ENCODE measurements at regions not wholly inside any gene's neighbourhood (a gene's known extent, or its start where the extent isn't known, plus 50 kb on each side); places are given as distances from the start of the nearest gene placed in this dataset.

DNA sequence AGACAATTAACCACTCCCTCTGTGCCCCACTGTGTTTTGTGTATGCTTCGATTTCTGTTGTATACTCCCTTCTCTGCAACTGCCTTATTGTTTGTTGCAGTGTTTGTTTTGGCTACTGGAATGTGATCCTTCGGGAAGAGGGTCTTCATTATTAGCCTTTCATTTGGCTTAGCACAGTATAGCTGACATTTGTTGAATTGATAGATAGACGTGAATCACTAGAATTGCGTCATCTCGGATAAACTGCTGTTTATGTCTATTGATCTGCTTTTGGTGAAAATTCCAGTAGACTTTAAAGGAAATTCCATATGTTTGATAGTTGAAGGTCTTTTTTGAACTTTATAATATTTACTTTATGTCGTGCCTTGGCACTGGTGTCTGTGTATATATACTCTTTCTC, 189.9 kb upstream of the EYA4 start:
- TF ChIP-seq, protein P1, sequence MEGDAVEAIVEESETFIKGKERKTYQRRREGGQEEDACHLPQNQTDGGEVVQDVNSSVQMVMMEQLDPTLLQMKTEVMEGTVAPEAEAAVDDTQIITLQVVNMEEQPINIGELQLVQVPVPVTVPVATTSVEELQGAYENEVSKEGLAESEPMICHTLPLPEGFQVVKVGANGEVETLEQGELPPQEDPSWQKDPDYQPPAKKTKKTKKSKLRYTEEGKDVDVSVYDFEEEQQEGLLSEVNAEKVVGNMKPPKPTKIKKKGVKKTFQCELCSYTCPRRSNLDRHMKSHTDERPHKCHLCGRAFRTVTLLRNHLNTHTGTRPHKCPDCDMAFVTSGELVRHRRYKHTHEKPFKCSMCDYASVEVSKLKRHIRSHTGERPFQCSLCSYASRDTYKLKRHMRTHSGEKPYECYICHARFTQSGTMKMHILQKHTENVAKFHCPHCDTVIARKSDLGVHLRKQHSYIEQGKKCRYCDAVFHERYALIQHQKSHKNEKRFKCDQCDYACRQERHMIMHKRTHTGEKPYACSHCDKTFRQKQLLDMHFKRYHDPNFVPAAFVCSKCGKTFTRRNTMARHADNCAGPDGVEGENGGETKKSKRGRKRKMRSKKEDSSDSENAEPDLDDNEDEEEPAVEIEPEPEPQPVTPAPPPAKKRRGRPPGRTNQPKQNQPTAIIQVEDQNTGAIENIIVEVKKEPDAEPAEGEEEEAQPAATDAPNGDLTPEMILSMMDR (IDR thresholded peaks at IDR 0.05; ENCODE audit: insufficient read depth, low read length) = no peak
- TF ChIP-seq POLR2AphosphoS5 (IDR thresholded peaks at IDR 0.05; ENCODE audit: low read depth) (no peak), GABPA (IDR thresholded peaks at IDR 0.05; ENCODE audit: low read depth) (no peak)
- TF ChIP-seq, protein P2, sequence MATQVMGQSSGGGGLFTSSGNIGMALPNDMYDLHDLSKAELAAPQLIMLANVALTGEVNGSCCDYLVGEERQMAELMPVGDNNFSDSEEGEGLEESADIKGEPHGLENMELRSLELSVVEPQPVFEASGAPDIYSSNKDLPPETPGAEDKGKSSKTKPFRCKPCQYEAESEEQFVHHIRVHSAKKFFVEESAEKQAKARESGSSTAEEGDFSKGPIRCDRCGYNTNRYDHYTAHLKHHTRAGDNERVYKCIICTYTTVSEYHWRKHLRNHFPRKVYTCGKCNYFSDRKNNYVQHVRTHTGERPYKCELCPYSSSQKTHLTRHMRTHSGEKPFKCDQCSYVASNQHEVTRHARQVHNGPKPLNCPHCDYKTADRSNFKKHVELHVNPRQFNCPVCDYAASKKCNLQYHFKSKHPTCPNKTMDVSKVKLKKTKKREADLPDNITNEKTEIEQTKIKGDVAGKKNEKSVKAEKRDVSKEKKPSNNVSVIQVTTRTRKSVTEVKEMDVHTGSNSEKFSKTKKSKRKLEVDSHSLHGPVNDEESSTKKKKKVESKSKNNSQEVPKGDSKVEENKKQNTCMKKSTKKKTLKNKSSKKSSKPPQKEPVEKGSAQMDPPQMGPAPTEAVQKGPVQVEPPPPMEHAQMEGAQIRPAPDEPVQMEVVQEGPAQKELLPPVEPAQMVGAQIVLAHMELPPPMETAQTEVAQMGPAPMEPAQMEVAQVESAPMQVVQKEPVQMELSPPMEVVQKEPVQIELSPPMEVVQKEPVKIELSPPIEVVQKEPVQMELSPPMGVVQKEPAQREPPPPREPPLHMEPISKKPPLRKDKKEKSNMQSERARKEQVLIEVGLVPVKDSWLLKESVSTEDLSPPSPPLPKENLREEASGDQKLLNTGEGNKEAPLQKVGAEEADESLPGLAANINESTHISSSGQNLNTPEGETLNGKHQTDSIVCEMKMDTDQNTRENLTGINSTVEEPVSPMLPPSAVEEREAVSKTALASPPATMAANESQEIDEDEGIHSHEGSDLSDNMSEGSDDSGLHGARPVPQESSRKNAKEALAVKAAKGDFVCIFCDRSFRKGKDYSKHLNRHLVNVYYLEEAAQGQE (IDR thresholded peaks at IDR 0.05; ENCODE audit: insufficient replicate concordance, low read depth) = no peak

Data from HL-60 (cell line).